Liver (tissue), 8 donors: ENCODE measurements at regions not wholly inside any gene's neighbourhood (a gene's known extent, or its start where the extent isn't known, plus 50 kb on each side); places are given as distances from the start of the nearest gene placed in this dataset.
"Not testable (repeated sequence)": the region's sequence is repeated elsewhere in the genome, so short reads cannot be mapped to it uniquely, and the experiment has no call there.

Experiments
- DNase-seq: peaks from one replicate; pipeline ENCODE4 v3.0.0-alpha.2; 2017; ENCODE audit warnings: low spot score
- H3K27ac ChIP-seq, 2 donors: one replicate each; pipeline ENCODE4 v1.7.0; 2013; ENCODE audit warnings: inconsistent platforms in 2 of 2, low read length in 2 of 2, control low read depth in 1 of 2, low read depth in 1 of 2, mild to moderate bottlenecking in 1 of 2
- H3K27me3 ChIP-seq, 4 donors: one replicate each; pipeline versions ENCODE4 v1.6.1 to v1.7.0; 2013; ENCODE audit warnings: low read length in 3 of 4, inconsistent platforms in 1 of 4, mild to moderate bottlenecking in 1 of 4, moderate library complexity in 1 of 4; ENCODE audit not compliant: control insufficient read depth in 4 of 4, insufficient read depth in 4 of 4
- H3K36me3 ChIP-seq, 4 donors: one replicate each; pipeline versions ENCODE4 v1.6.1 to v1.7.0; 2013; ENCODE audit warnings: low read length in 3 of 4, mild to moderate bottlenecking in 3 of 4, low read depth in 1 of 4, moderate library complexity in 1 of 4; ENCODE audit not compliant: control insufficient read depth in 4 of 4, insufficient read depth in 3 of 4
- H3K4me1 ChIP-seq, 4 donors: one replicate each; pipeline versions ENCODE4 v1.6.1 to v1.7.0; 2013; ENCODE audit warnings: low read length in 3 of 4, mild to moderate bottlenecking in 3 of 4, moderate library complexity in 1 of 4; ENCODE audit not compliant: control insufficient read depth in 4 of 4, insufficient read depth in 4 of 4
- H3K4me3 ChIP-seq, 3 donors: one replicate each; pipeline versions ENCODE4 v1.6.1 to v1.7.0; 2013; ENCODE audit warnings: low read length in 3 of 3, control low read depth in 1 of 3, low read depth in 1 of 3, mild to moderate bottlenecking in 1 of 3
- H3K9ac ChIP-seq, 2 donors: one replicate each; pipeline ENCODE4 v1.7.0; 2013; ENCODE audit warnings: low read length in 2 of 2, mild to moderate bottlenecking in 2 of 2, moderate library complexity in 2 of 2, control low read depth in 1 of 2, low read depth in 1 of 2
- H3K9me3 ChIP-seq, 4 donors: one replicate each; pipeline versions ENCODE4 v1.6.1 to v1.7.0; 2013; ENCODE audit warnings: low read length in 3 of 4; ENCODE audit not compliant: control insufficient read depth in 4 of 4
- EGR1 ChIP-seq, 2 donors: IDR thresholded peaks; 2 replicates each; pipeline ENCODE4 v1.6.1; 2016 to 2018; ENCODE audit warnings: antibody characterized with exemption in 2 of 2, low read depth in 2 of 2
- FOXA1 ChIP-seq: IDR thresholded peaks from 2 replicates; pipeline ENCODE4 v1.6.1; 2016; ENCODE audit warnings: antibody characterized with exemption
- GABPA ChIP-seq, 2 donors: IDR thresholded peaks in 1 of 2; conservative IDR thresholded peaks in 1 of 2; 2 replicates each; pipeline ENCODE4 v1.6.1; 2016; ENCODE audit warnings: antibody characterized with exemption in 2 of 2, mild to moderate bottlenecking in 1 of 2, moderate library complexity in 1 of 2
- HNF4A ChIP-seq, 2 donors: conservative IDR thresholded peaks; 2 replicates each; pipeline ENCODE4 v1.6.1; 2016; ENCODE audit warnings: antibody characterized with exemption in 2 of 2, mild to moderate bottlenecking in 2 of 2
- RAD21 ChIP-seq, 2 donors: IDR thresholded peaks; 2 replicates each; pipeline ENCODE4 v1.6.1; 2016; ENCODE audit warnings: antibody characterized with exemption in 2 of 2, mild to moderate bottlenecking in 2 of 2
- SP1 ChIP-seq: IDR thresholded peaks from 2 replicates; pipeline ENCODE4 v1.6.1; 2018; ENCODE audit warnings: antibody characterized with exemption, mild to moderate bottlenecking
- TAF1 ChIP-seq: conservative IDR thresholded peaks from 2 replicates; pipeline ENCODE4 v1.6.1; 2016; ENCODE audit warnings: antibody characterized with exemption, mild to moderate bottlenecking
- YY1 ChIP-seq: IDR thresholded peaks from 2 replicates; pipeline ENCODE4 v1.6.1; 2016; ENCODE audit warnings: antibody characterized with exemption, mild to moderate bottlenecking
- WGBS: extraction: QIAGEN DNeasy Blood & Tissue Kit; methylation state at CpG from one replicate; pipeline ENCODE4 v1.1.7; 2013; 5-methylcytosine and 5-hydroxymethylcytosine counted together
- TF ChIP-seq, protein P1 (sequence below): fragments of 150-350 bp; IDR thresholded peaks from 2 replicates; pipeline ENCODE4 v1.5.1; 2017; ENCODE audit warnings: improper control_type of control experiment, low read depth, low read length; ENCODE audit not compliant: missing input control
- TF ChIP-seq, protein P2 (sequence below): IDR thresholded peaks from 2 replicates; pipeline ENCODE4 v1.6.1; 2016; ENCODE audit warnings: antibody characterized with exemption
- TF ChIP-seq, protein P3 (sequence below): IDR thresholded peaks from 2 replicates; pipeline ENCODE4 v1.6.1; 2016; ENCODE audit warnings: antibody characterized with exemption
- donor health status: healthy.
- donor health status: healthy.
- donor health status: healthy.
- donor health status: healthy.
- donor health status: healthy.

DNA sequence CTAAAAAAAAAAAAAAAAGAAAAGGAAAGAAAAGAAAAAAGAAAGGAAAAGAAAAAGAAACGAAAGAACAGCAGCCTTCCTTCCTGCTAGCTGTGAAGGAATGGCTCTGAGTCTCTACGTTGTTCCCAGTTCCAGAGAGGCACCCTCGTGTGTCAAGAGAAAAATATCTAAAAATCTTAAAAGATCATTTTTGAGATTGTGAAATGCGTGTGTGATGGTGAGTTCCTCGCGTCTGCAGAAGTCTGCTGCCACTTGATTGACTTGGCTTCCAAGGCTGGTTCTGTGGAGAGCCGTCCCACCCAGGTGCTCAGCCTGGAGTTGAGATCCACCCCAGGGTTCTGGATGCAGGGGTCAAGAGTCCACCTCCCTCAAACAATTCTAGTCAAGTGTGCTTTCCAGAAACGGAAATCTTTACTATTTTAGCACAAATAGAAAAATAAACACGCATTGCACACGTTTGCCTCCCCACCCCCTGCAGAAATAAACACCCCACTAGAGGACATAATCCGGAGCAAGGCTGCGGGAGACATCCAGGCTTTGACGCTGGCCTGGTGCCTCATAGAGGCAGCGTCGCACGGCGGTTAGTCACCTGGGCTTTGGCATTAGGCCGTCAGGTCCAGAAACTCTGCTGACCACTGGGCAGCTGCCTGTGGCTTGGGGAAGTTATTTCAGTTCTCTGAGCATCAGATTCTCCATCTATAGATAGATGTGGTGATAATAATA, 265.4 kb downstream of the FAM43A start:
- no peak overlapping the region for H3K27ac ChIP-seq
- TF ChIP-seq, protein P1, sequence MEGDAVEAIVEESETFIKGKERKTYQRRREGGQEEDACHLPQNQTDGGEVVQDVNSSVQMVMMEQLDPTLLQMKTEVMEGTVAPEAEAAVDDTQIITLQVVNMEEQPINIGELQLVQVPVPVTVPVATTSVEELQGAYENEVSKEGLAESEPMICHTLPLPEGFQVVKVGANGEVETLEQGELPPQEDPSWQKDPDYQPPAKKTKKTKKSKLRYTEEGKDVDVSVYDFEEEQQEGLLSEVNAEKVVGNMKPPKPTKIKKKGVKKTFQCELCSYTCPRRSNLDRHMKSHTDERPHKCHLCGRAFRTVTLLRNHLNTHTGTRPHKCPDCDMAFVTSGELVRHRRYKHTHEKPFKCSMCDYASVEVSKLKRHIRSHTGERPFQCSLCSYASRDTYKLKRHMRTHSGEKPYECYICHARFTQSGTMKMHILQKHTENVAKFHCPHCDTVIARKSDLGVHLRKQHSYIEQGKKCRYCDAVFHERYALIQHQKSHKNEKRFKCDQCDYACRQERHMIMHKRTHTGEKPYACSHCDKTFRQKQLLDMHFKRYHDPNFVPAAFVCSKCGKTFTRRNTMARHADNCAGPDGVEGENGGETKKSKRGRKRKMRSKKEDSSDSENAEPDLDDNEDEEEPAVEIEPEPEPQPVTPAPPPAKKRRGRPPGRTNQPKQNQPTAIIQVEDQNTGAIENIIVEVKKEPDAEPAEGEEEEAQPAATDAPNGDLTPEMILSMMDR = no peak
- TF ChIP-seq EGR1 (IDR thresholded peaks at IDR 0.05; ENCODE audit: low read depth in 2 of 2) (no peak), RAD21 (IDR thresholded peaks at IDR 0.05) (no peak), FOXA1 (no peak), SP1 (no peak), YY1 (no peak), TAF1 (no peak), HNF4A (conservative IDR thresholded peaks at IDR 0.05) (no peak)
- TF ChIP-seq, protein P2, sequence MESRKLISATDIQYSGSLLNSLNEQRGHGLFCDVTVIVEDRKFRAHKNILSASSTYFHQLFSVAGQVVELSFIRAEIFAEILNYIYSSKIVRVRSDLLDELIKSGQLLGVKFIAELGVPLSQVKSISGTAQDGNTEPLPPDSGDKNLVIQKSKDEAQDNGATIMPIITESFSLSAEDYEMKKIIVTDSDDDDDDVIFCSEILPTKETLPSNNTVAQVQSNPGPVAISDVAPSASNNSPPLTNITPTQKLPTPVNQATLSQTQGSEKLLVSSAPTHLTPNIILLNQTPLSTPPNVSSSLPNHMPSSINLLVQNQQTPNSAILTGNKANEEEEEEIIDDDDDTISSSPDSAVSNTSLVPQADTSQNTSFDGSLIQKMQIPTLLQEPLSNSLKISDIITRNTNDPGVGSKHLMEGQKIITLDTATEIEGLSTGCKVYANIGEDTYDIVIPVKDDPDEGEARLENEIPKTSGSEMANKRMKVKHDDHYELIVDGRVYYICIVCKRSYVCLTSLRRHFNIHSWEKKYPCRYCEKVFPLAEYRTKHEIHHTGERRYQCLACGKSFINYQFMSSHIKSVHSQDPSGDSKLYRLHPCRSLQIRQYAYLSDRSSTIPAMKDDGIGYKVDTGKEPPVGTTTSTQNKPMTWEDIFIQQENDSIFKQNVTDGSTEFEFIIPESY = no peak
- TF ChIP-seq, protein P3, sequence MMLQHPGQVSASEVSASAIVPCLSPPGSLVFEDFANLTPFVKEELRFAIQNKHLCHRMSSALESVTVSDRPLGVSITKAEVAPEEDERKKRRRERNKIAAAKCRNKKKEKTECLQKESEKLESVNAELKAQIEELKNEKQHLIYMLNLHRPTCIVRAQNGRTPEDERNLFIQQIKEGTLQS = no peak
- H3K27me3 ChIP-seq = no peaks in the 10 kb centered on the region
- H3K4me3 ChIP-seq = no peak overlapping the region
- peaks cover 0 to 6% (median under 1%) of the 10 kb centered on the region in 4 donors for H3K4me1 ChIP-seq
- no peak overlapping the region for H3K9ac ChIP-seq
- WGBS = 57% methylated on average over 18 of the region's 18 CpGs
- no peak for DNase-seq
- peaks cover 0 to 4% (median 0%) of the 10 kb centered on the region in 4 donors for H3K9me3 ChIP-seq
- H3K36me3 ChIP-seq = no peaks in the 10 kb centered on the region

- not testable (repeated sequence) for H3K4me3 ChIP-seq, H3K9me3 ChIP-seq, H3K9ac ChIP-seq, DNase-seq, H3K4me1 ChIP-seq, H3K27me3 ChIP-seq, H3K27ac ChIP-seq, H3K36me3 ChIP-seq
- WGBS = 92% methylated on average over 9 of the region's 9 CpGs
These were observed 265.9 kb downstream of the FAM43A start for GRCh38 chr3:194951629-194951920.

DNA sequence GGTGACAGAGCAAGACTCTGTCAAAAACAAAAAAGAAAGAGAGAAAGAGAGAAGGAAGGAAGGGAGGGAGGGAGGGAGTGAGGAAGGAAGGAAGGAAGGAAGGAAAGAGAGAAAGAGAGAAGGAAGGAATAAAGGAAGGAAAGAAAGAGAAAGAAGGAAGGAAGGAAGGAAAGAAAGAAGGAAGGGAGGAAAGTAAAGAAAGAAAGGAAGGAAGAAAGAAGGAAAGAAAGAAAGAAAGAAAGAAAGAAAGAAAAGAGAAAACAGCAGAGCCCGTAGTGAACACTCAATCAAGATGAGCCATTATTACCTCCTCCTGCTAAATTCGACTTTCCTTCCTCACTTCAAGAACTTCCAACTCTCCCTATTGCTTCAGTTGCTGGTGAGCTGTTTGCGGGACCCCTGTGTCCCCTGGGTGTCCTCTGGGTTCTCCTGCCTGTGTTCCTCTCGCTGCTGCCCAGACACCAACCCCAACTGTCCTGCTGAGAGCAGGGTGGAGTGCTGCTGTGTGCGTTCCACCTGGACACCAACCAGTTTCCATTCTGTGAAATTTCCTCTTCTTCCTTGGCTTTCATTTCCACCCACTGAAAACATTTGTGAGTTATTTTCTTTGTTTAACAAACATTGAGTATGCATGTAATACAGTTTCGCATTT, 266.4 kb downstream of the FAM43A start:
- H3K9me3 ChIP-seq = peaks cover 0 to 4% (median 0%) of the 10 kb centered on the region in 4 donors
- H3K9ac ChIP-seq = no peak overlapping the region
- H3K27me3 ChIP-seq = no peaks in the 10 kb centered on the region
- H3K4me1 ChIP-seq = peaks cover 0 to 6% (median 2%) of the 10 kb centered on the region in 4 donors
- no peak overlapping the region for H3K4me3 ChIP-seq
- no peaks in the 10 kb centered on the region for H3K36me3 ChIP-seq
- no peak for TF ChIP-seq GABPA (IDR thresholded peaks at IDR 0.05 in 1 of 2, conservative IDR thresholded peaks at IDR 0.05 in 1 of 2)
- no peak overlapping the region for H3K27ac ChIP-seq
- DNase-seq = no peak
- 86% methylated on average over 6 of the region's 6 CpGs for WGBS
